Islet of Langerhans (tissue), 1 donor: ENCODE measurements at regions not wholly inside any gene's neighbourhood (a gene's known extent, or its start where the extent isn't known, plus 50 kb on each side); places are given as distances from the start of the nearest gene placed in this dataset.
"Not testable (repeated sequence)": the region's sequence is repeated elsewhere in the genome, so short reads cannot be mapped to it uniquely, and the experiment has no call there.

Experiments
- FAIRE-seq: peaks from one replicate; lab custom pipeline; 2011; peaks lifted over from hg19 to GRCh38; lab: Jason Lieb, UNC

DNA sequence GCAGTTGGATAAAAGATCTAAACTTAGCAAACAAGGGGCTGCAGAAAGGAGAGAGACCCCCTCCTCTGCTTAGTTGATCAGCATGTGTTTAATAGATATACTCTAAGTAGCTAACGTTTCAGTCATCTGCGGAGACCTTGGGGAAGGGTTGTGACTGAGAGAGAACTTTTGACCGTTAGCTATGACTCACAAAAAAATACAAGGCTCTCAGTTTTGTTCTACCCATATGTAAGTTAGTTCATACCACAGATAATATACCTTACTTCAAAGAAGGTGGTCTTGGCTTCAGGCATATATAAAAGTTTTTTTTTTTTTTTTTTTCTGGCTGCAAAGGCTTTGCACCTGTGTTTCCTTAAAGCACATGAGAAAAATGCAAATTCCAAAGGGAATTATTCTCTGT lies 258.9 kb downstream of the GJA1 start:
- FAIRE-seq, result no peak

DNA sequence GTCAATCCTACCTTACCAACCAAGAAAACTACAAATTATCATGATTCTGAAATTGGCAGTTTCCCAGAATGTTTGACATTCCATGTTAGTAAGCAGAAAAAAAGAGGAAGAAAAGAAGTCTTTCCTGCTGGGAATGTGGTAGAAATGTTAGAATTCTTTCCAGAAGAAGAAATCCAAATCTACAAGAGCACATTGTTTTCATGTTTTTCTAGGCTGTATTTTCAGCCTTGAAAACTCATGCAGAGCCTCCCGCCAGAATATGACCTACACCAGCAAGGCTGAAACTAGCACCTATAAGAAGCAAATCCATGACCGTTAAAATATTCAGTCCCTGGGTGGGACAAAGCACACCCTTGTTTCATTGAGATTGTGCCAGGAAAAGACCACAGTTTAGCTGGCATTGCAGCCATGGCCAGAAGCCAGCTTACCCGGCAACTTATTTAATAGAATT lies 259.4 kb downstream of the GJA1 start:
- no peak for FAIRE-seq

DNA sequence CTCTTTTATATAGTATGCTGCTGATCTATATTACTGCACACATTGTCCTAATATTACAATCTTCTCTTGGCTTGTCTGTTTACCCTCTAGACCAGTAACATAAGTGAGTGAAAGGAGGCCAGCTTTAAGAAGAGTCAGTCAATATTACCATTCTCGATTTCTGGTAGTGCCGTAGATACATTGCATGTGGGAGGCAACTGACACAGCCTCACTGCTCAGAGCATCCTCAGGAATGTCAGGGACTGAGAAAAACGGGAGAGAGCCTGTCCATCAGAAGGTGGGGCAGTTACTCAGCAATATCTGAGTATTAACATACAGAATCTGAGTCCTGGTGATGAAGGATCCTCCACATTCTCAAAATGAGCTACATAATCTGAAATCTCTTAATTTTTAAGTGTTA lies 259.9 kb downstream of the GJA1 start:
- FAIRE-seq, result no peak

DNA sequence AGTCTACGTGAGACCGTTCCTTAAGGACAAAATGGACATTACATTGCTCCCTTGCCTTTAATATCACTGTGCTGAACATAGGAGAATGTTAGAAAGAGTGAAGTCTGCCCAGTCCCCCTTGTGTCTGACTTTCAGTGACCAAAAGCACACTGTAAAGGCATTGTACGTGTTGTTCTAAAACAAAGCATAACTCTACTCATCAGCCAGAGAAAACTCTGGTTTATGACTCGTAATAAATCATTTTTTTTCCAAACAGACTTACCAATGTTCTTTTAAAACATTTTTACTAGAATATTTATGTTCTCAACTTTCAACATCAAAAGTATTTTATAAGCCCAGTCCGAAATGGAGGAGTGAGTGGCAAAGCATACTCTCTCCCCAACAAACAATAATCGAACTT lies 262.5 kb downstream of the GJA1 start:
- FAIRE-seq, result no peak

DNA sequence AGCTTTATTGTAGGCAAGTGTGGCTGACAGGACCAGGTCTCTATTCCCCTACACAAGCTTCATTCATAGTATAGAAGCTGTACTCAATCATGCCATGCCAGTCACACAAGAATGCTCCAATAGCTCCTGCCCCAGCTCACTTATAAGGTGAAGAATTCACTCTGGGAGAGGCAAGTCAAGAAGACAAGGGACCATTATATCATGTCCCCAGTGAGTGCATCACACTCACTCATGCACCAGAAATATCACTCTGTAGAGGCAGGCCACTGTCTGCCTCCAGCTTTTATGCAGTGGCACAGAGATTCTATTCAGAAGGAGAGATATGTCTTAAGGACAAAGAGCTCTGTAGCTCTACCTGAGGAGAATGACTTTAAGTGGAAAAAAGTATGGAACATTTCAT lies 263.2 kb downstream of the GJA1 start:
- FAIRE-seq, result no peak

DNA sequence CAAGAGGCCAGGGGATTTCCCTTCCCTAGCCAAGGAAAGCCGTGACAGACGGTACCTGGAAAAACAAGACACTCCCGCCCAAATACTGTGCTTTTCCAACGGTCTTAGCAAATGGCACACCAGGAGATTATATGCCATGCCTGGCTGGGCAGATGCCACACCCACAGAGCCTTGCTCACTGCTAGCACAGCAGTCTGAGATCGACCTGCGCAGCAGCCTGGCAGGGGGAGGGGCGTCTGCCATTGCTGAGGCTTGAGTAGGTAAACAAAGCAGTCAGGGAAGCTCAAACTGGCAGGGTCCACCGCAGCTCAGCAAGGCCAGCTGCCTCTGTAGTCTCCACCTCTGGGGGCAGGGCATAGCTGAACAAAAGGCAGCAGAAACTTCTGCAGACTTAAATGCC lies 267.7 kb downstream of the GJA1 start:
- not testable (repeated sequence) for FAIRE-seq

DNA sequence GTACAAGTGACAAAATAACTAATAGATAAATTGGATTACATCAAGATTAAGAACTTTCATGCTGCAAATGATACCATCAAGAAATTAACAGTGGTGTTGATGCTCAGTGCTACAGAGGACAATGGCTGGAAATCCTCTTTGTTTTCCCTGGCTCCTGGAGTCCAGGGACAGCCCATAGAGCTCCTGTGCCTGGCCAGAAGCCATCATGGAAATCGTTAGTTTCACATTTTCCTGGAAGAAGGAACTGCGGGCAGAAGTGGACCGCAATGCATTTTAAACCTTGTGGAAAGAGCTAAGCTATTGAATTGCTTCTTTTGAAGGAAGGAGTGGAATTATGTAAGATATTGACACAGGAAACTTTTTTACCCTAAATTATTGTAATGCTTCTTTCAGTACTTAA lies 276.0 kb downstream of the GJA1 start:
- FAIRE-seq, result no peak

DNA sequence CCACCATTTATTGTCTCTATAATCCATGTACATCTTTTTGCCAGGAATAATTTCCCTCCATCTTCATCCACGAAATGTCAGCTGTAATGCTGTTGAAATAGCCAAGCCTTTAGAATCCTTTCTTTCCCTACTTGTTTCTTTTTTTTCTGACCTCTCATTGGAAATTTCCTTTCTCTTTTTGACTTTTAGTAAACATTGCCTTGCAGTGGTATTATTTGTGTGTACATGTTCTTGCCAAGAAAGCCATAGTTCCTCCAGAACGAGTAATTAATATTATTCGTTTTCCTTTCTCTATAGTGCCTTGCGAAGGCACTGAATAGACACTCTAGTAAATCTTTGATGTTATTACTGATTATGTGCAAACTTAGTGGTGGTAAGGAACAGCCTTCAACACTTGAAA lies 282.2 kb downstream of the GJA1 start:
- FAIRE-seq, result no peak

DNA sequence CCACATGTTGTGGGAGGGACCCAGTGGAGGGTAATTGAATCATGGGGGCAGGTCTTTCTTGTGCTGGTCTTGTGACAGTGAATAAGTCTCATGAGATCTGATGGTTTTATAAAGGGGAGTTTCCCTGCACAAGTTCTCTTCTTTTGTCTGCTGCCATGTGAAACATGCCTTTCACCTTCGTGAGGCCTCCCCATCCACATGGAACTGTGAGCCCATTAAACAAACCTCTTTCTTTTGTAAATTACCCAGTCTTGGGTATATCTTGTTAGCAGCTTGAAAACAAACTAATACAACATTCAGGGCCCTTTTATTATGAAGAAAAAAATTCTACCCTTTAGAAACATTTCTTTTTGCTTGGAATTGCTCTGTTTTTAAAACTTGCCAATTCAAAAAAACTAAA lies 285.4 kb downstream of the GJA1 start:
- FAIRE-seq, result not testable (repeated sequence)

DNA sequence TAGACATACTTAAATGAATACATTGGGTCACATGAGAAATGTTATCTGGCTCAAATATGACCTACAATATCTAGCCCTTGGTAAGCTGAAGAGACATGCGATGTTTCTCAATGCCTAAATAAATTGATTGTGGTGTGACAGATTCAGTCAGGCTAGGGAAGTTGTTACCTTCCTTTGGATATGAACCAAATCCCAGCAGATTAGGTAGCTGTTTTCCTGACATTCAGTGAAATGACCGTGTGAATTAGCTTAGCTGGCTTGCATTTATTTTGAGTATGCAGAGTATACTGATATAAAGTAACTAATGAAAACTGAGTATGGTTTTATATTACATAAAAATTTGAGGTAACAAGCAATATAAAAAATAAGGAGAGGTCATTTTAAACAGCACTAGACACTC lies 288.2 kb downstream of the GJA1 start:
- FAIRE-seq, result no peak

DNA sequence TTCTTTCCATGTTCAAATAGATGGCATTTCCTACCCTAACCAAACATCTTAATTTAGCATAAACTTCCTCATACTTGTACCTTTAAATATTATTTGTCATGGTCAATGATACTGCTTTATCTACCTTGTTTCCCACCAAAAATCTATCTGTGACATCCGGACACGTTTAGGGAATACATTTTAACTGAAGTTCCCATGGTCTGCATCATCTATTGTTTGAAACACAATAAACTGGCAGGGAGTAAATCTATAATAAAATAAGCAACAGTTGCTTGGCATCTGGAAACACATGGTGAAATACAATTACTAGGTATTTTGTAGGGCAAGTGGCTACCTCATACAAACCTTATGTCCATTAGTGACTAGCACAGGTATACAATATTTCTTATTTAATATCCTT lies 289.1 kb downstream of the GJA1 start:
- FAIRE-seq, result no peak

DNA sequence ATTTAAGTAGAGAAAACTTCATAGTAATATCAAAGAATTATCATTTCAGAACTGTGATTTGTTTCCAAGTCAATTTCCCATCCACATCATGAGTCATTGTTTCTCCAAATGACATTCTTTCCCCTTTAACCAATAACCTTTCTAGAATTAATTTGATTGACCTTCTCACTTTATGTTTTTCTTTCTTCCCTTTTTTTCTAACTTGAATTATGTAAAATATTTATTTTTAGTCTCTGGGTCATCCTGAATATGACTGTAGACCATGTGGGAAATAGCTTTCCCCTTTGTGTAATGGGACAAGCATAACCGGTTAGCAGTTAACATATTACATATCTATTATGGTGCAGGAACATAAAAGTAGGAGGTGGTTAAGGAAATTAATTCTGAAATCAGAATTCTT lies 291.1 kb downstream of the GJA1 start:
- FAIRE-seq, result no peak

DNA sequence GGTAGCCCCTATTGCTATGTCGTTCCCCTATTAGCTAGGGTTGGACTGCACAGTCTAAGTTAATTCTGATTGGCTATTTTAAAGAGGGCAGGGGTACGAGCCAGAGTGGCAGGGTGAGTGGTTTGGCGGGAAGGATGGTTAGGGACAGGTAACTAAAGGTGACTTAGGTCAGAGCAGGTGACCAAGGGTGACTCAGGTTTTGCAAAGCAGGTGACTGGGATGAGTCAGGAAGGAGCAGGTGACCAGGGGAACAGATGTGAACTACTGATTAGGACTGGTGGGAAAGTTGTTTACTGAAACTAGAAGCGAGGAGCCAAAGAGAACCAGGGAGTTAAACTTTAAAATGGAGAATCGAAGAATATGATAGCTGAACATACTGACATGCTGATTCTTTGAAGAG lies 295.2 kb downstream of the GJA1 start:
- FAIRE-seq, result no peak

DNA sequence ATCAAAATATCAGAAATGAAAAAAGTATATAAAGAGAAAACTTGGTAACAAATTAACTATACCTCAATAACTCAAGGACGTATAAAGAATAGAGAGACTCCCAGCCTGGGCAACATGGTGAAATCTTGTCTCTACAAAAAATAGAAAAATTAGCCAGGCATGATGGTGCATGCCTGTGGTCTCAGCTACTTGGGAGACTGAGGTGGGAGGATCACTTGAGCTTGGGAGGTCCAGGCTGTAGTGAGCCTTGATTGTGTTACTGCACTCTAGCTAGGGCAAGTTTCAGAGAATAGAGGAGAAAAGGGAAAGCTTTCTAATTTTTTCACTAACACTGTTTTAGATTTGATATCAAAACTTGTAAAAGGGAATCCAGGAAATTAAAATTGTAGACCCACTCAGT lies 295.9 kb downstream of the GJA1 start:
- FAIRE-seq, result no peak

DNA sequence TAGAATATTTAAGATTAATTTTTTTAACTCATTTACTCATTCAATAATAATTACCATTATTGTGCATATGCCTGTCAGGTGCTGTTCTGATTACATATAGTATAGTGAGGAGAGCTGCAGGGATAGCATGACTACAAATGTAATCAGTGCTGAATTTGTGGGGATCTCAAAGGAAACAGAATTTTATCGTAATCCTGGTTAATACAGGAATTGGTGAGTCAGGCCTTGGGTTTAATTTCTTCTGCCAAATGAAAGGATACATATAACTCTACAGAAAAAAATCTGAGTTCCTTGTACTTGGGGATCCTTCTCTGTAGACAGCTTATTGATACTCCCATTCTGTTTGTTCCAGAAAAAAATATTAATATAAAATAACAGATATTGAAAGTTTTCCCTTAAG lies 297.2 kb downstream of the GJA1 start:
- no peak for FAIRE-seq

DNA sequence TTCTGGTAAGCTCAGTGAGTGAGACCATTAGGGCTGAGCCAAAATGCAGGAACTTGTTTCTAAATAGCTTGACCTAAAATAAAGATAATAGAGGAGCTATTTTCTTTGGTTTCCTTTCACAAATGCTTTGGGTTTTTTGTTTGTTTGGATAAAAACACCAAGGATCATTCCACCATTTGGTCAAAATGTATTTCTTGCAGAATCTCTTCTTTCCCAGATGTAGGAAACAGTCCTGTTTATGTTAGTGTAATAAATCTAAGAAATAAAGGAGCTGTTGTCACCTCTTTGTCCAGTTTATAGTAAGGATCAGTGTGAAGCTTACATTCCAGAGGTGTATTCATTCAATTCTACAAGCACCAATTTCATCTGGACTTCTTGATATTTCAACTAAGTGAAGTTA lies 297.8 kb downstream of the GJA1 start:
- no peak for FAIRE-seq

DNA sequence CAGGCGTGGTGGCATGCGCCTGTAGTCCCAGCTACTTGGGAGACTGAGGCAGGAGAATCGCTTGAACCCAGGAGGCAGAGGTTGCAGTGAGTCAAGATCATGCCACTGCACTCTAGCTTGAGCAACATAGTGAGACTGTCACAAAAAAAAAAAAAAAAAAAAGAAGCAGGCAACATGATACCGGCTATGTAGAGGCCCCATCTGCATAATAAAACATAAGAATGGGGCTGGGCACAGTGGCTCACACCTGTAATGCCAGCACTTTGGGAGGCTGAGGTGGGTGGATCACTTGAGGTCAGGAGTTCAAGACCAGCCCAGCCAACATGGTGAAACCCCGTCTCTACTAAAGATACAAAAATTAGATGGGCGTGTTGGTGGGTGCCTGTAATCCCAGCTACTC lies 304.7 kb downstream of the GJA1 start:
- not testable (repeated sequence) for FAIRE-seq

DNA sequence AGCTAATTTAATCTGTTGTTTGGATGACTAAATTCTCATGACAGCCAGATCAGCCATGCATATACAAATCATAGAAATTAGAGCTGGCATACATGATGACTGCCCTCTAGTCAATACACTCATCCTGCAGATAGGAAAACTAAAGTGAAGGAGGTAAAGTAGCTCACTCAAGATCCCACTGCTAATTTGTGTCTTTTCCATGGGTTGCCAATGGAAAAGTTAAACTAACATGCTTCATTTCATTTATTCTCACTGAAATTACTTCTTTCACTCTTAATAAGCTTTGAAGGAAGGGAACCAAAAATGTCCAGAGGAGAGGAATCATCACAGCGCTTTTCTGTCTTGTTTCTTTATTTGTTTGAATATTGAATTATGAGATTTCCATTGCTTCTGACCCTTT lies 308.2 kb downstream of the GJA1 start:
- no peak for FAIRE-seq

DNA sequence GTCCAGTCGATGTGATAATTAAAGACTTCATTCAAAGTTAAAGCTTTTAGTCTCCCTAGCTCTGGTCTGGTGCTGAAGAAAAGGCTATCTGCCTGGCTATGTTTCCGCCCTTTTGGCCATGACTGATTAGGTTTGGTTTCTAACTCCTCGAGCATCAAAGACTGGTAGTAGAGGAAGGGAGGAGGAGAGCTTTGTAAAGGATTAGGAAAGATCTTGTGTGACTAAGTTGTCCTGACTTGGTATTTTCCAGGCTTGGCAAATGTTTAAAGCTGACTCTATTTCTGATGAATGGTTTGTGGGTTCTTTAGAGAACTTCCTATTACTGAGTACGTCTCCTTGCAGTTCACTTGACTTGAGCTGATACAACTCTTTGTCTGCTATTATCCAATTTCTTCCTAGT lies 312.9 kb downstream of the GJA1 start:
- FAIRE-seq, result no peak

DNA sequence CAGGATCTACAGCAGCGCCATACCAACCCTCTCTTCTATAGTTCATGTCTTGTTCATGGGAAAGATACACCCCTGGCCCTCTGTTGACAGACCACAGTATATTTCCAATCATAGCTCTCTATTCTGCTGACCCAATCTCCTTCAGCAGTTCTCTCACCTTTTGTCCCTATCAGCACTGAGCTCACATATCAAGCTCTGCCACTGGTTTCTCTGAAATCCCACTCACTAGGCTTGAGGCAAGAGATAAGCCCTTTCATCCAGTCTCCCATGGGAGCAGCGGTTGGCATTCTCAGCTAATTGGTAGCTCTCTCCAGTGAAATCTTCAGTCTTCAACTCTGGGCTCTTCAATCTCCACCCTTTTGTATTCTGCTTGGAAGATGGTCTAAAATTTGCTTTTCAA lies 313.4 kb downstream of the GJA1 start:
- no peak for FAIRE-seq

DNA sequence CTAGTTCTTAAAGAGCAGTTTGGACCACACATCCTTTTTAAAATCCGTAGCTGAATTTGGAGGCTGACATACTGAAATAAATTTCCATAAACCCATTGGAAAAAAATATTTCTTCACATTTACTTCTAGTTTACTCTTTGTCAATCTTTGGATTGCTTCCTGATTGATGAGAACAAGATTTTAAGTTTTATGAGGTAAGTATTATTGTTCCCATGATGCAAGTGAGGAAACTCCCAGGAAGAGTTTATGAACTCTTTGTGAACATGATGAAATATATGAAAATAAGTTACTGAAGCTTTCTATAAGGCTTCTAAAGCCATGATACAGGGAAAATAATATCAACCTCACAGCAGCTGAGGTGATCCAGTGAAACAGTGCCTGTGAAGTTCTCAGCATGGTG lies 320.0 kb downstream of the GJA1 start:
- no peak for FAIRE-seq

DNA sequence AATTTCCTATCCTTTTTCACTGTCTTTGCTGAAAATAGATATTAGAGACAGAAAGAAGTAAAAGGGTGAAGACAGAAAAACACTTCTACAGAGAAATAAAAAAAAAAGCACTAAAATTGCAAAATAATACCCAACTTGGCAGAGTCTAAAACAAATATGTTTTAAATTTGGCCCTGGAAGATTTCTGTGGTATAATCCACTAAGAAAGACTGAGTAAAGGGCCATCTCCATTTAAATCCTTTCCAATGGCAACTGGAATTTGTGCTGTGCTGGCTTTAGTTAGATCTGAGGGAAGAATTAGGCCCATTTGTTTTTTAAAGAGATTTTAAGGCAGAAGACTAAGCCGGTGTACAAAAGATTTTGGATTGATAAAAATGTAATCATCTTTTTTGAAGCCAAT lies 321.2 kb downstream of the GJA1 start:
- FAIRE-seq, result no peak

DNA sequence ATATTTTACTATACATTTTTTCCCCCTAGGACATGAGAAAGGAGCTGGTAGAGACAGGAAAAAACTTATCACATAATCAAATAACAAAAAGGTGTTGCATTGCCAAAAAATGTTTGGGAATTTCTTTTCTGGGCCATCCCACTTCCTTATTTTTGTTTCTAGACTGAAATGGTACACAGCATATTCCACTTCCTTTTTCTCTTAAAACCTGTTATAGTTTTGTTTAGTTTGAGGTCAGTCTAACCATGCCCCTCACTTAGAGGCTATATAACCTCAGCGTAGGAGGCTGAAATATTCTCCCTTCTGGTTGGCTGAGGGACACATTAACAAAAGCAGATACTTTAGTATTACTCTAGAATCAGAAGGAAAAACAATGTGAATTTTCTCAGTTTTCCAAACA lies 323.9 kb downstream of the GJA1 start:
- FAIRE-seq, result no peak

DNA sequence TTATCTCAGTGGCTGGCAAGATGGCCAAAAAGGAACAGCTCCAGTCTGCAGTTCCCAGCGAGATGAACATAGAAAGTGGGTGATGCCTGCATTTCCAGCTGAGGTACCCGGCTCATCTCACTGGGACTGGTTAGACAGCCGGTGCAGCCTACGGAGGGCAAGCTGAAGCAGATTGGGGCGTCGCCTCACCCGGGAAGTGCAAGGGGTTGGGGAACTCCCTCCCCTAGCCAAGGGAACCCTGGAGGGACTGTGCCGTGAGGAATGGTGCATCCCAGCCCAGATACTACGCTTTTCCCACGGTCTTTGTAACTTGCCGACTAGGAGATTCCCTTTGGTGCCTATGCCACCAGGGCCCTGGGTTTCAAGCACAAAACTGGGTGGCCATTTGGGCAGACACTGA lies 324.7 kb downstream of the GJA1 start:
- FAIRE-seq, result no peak

DNA sequence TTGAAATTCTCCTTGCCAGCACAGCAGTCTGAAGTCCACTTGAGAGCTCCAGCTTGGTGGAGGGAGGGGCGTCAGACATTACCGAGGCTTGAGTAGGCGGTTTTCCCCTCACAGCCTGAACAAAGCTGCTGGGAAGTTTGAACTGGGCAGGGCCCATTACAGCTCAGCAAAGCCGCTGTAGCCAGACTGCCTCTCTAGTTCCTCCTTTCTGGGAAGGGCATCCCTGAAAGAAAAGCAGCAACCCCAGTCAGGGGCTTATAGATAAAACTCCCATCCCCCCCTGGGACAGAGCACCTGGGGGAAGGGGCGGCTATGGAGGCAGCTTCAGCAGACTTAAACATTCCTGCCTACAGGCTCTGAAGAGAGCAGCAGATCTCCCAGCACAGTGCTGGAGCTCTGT lies 325.3 kb downstream of the GJA1 start:
- no peak for FAIRE-seq

DNA sequence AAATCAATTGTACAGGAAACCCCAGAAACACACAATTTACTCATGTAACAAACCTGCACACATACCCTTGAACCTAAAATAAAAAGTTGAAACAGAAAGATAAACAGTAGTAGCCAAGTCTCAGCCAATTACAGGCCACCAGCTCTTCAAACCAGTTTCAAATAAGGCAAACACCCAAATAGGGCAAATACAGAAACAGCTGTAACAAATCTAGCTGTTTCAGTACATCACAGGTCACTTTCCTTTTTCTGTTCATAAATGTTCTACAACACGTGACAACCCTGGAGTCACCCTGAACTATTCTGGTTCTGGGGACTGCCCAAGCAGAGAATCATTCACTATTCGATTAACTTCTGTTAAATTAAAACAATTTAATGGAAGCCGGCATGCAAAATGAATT lies 329.0 kb downstream of the GJA1 start:
- no peak for FAIRE-seq
